ENCODE measurements at regions not wholly inside any gene's neighbourhood (a gene's known extent, or its start where the extent isn't known, plus 50 kb on each side); places are given as distances from the start of the nearest gene placed in this dataset.

GRCh38 chr15:38997841-38998240 lies 433.2 kb upstream of the RASGRP1 start:
- TF ChIP-seq EP300 (IDR thresholded peaks at IDR 0.05; ENCODE audit: low read depth) (no peak), CTCF (IDR thresholded peaks at IDR 0.05) (no peak)

Data from transverse colon (tissue), 3 donors.